22Rv1 (cell line): ENCODE measurements at regions not wholly inside any gene's neighbourhood (a gene's known extent, or its start where the extent isn't known, plus 50 kb on each side); places are given as distances from the start of the nearest gene placed in this dataset.

ENCODE experiments used
- ZFX ChIP-seq: fragments of 450-650 bp; IDR thresholded peaks from 2 replicates; pipeline ENCODE4 v1.6.1; 2017; ENCODE audit warnings: antibody characterized with exemption, borderline replicate concordance
- TF ChIP-seq, protein P1 (sequence below): fragments of 450-650 bp; IDR thresholded peaks from 2 replicates; pipeline ENCODE4 v1.5.1; 2017; ENCODE audit warnings: mild to moderate bottlenecking

DNA sequence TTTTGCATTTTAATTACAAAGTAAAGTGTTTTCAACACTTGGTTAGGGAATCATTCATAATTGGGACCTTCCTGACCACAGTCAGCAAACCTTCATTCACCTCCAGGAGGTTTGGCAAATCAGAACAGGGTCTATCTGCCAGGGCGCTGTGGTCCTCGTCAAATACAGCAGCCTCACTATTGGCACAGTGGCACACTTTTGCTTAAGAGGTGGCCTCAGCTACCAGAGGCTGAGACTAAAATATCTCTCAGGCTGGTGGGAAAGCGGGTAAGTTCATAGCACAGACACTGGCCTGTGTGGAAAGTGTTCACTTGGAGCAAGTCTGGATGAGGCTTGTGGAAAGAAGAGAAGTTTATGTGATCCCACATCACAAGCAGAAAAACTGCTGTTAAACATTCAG, 268.6 kb upstream of the DAPK1 start:
- TF ChIP-seq, protein P1, sequence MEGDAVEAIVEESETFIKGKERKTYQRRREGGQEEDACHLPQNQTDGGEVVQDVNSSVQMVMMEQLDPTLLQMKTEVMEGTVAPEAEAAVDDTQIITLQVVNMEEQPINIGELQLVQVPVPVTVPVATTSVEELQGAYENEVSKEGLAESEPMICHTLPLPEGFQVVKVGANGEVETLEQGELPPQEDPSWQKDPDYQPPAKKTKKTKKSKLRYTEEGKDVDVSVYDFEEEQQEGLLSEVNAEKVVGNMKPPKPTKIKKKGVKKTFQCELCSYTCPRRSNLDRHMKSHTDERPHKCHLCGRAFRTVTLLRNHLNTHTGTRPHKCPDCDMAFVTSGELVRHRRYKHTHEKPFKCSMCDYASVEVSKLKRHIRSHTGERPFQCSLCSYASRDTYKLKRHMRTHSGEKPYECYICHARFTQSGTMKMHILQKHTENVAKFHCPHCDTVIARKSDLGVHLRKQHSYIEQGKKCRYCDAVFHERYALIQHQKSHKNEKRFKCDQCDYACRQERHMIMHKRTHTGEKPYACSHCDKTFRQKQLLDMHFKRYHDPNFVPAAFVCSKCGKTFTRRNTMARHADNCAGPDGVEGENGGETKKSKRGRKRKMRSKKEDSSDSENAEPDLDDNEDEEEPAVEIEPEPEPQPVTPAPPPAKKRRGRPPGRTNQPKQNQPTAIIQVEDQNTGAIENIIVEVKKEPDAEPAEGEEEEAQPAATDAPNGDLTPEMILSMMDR: no peak
- TF ChIP-seq ZFX: no peak
